DND-41 (cell line): ENCODE measurements at regions not wholly inside any gene's neighbourhood (a gene's known extent, or its start where the extent isn't known, plus 50 kb on each side); places are given as distances from the start of the nearest gene placed in this dataset.

ENCODE experiments used
- EZH2 ChIP-seq: IDR thresholded peaks from 3 replicates; pipeline ENCODE4 v1.6.1; 2012; ENCODE audit warnings: borderline replicate concordance, low read depth, mild to moderate bottlenecking, moderate library complexity, low read length, inconsistent platforms; ENCODE audit not compliant: severe bottlenecking
- TF ChIP-seq, protein P1 (sequence below): IDR thresholded peaks from 2 replicates; pipeline ENCODE4 v1.5.1; 2012; ENCODE audit warnings: borderline replicate concordance, low read length, moderate library complexity, mild to moderate bottlenecking; ENCODE audit not compliant: poor library complexity, severe bottlenecking; ENCODE audit errors: extremely low read depth

DNA sequence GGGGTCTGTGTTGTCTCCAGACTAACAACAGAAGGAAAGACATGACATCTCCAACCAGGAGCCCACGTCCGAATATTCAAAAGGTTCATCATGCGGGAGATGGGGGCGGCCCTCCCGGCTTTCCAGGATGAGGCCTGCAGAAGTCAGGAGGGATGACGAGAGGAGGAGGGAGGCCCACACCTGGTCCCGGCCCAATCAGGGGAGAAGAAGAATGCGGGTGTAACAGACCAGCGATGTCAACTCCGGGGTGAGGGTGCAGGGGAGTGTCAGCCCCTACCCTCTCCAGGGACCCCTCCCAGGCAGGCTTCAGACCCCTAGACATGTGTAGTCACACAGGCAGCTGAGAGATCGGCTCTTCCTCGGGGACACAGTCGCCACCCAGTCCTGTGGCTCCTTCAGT lies 275.3 kb upstream of the ZNF507 start:
- TF ChIP-seq, protein P1, sequence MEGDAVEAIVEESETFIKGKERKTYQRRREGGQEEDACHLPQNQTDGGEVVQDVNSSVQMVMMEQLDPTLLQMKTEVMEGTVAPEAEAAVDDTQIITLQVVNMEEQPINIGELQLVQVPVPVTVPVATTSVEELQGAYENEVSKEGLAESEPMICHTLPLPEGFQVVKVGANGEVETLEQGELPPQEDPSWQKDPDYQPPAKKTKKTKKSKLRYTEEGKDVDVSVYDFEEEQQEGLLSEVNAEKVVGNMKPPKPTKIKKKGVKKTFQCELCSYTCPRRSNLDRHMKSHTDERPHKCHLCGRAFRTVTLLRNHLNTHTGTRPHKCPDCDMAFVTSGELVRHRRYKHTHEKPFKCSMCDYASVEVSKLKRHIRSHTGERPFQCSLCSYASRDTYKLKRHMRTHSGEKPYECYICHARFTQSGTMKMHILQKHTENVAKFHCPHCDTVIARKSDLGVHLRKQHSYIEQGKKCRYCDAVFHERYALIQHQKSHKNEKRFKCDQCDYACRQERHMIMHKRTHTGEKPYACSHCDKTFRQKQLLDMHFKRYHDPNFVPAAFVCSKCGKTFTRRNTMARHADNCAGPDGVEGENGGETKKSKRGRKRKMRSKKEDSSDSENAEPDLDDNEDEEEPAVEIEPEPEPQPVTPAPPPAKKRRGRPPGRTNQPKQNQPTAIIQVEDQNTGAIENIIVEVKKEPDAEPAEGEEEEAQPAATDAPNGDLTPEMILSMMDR = no peak
- TF ChIP-seq EZH2 = no peak
